ENCODE measurements at regions not wholly inside any gene's neighbourhood (a gene's known extent, or its start where the extent isn't known, plus 50 kb on each side); places are given as distances from the start of the nearest gene placed in this dataset.

GRCh38 chr7:52854681-52855080 is 180.8 kb upstream of the POM121L12 start:
- Histone ChIP-seq H3K9me3 (ENCODE audit: control insufficient read depth, insufficient read depth, low read length) (peaks cover 4% of the 10 kb centered on the region), H2AK9ac (replicated peaks; ENCODE audit: low read depth, low read length, poor library complexity) (no peak overlapping the region), H3K4ac (ENCODE audit: low read depth, low read length) (no peak overlapping the region), H3K9ac (ENCODE audit: low read depth, low read length) (no peak overlapping the region), H3K27me3 (ENCODE audit: control insufficient read depth, insufficient read depth, low read length) (no peaks in the 10 kb centered on the region), H3K18ac (ENCODE audit: low read depth, low read length) (no peak overlapping the region), H2BK15ac (ENCODE audit: low read depth, low read length) (no peak overlapping the region), H2AK5ac (ENCODE audit: low read depth, low read length) (no peak overlapping the region), H2BK5ac (ENCODE audit: low read depth, low read length, poor library complexity, severe bottlenecking) (no peak overlapping the region), H4K5ac (ENCODE audit: low read depth, low read length) (no peak overlapping the region), H3K4me1 (ENCODE audit: control insufficient read depth, insufficient read depth, low read length) (no peaks in the 10 kb centered on the region), H4K20me1 (ENCODE audit: insufficient read depth, low read length) (no peaks in the 10 kb centered on the region), H3K27ac (ENCODE audit: insufficient read depth, low read length) (no peak overlapping the region), H2BK20ac (ENCODE audit: low read depth, low read length) (no peak overlapping the region), H3K9me1 (ENCODE audit: insufficient read depth, low read length) (no peaks in the 10 kb centered on the region), H4K91ac (ENCODE audit: insufficient read depth, low read depth, low read length) (no peak overlapping the region), H4K8ac (ENCODE audit: low read depth in 2 of 2, low read length in 2 of 2) (no peak overlapping the region), H3K36me3 (ENCODE audit: control insufficient read depth, insufficient read depth, low read length) (no peaks in the 10 kb centered on the region), H3K79me1 (ENCODE audit: low read depth in 1 of 2, low read length in 2 of 2) (no peaks in the 10 kb centered on the region), H2BK120ac (ENCODE audit: low read depth, low read length) (no peak overlapping the region), H3K14ac (replicated peaks; ENCODE audit: low read depth, low read length) (no peak overlapping the region), H2AFZ (replicated peaks; ENCODE audit: low read length, poor library complexity) (no peak overlapping the region), H3K4me2 (ENCODE audit: low read depth, low read length) (no peak overlapping the region), H3K4me3 (ENCODE audit: insufficient read depth, low read depth, low read length) (no peak overlapping the region), H3K56ac (ENCODE audit: extremely low read depth, insufficient read depth, low read length) (no peak overlapping the region), H3K23ac (ENCODE audit: low read depth, low read length) (no peak overlapping the region)
- dilution Hi-C loops (cut with HindIII; ENCODE audit: low sequenced_read_pairs, unreplicated experiment) (no loop called here), intact Hi-C loops (cut with micrococcal nuclease) (no loop called here), in situ Hi-C loops (cut with MboI; ENCODE audit: low sequenced_read_pairs) (no loop called here)
- no CpG with 5 or more reads among the region's 1 CpG for WGBS, 2 experiments (ENCODE audit: extremely low coverage in 2 of 2, insufficient read length in 1 of 2)
- ChIA-PET POLR2A (ENCODE audit: unreplicated experiment) (no interaction called here), CTCF (no interaction called here)
- ATAC-seq (ENCODE audit: low read depth) (no peak), DNase-seq (no peak)
- TF ChIP-seq NFE2L2 (IDR thresholded peaks at IDR 0.05; ENCODE audit: low read depth, low read length) (no peak), BHLHE40 (IDR thresholded peaks at IDR 0.05; ENCODE audit: low read depth, low read length) (no peak)
- no TSS peak for BruUV-seq (replicated peaks)
